Skeletal muscle cell (primary cell): ENCODE measurements at regions not wholly inside any gene's neighbourhood (a gene's known extent, or its start where the extent isn't known, plus 50 kb on each side); places are given as distances from the start of the nearest gene placed in this dataset.

Experiments used
- DNase-seq: peaks from one replicate; pipeline ENCODE4 v3.0.0-alpha.2; 2010; ENCODE audit warnings: low read depth
- H3K4me3 ChIP-seq: 2 replicates; pipeline ENCODE4 v1.5.1; 2011; ENCODE audit warnings: low read depth, mild to moderate bottlenecking, control low read depth, low read length, moderate library complexity

GRCh38 chr6:147837540-147837939, 329.1 kb downstream of the SAMD5 start:
- no peak overlapping the region for H3K4me3 ChIP-seq
- DNase-seq, result no peak

- no peak for DNase-seq
These were observed 331.5 kb downstream of the SAMD5 start for GRCh38 chr6:147839708-147840610.

GRCh38 chr6:147841547-147842148, 333.2 kb downstream of the SAMD5 start:
- H3K4me3 ChIP-seq, result no peak overlapping the region
- DNase-seq, result no peak

More at GRCh38 chr6:147839708-147840610, 331.5 kb downstream of the SAMD5 start:
- no peak overlapping the region for H3K4me3 ChIP-seq

DNA sequence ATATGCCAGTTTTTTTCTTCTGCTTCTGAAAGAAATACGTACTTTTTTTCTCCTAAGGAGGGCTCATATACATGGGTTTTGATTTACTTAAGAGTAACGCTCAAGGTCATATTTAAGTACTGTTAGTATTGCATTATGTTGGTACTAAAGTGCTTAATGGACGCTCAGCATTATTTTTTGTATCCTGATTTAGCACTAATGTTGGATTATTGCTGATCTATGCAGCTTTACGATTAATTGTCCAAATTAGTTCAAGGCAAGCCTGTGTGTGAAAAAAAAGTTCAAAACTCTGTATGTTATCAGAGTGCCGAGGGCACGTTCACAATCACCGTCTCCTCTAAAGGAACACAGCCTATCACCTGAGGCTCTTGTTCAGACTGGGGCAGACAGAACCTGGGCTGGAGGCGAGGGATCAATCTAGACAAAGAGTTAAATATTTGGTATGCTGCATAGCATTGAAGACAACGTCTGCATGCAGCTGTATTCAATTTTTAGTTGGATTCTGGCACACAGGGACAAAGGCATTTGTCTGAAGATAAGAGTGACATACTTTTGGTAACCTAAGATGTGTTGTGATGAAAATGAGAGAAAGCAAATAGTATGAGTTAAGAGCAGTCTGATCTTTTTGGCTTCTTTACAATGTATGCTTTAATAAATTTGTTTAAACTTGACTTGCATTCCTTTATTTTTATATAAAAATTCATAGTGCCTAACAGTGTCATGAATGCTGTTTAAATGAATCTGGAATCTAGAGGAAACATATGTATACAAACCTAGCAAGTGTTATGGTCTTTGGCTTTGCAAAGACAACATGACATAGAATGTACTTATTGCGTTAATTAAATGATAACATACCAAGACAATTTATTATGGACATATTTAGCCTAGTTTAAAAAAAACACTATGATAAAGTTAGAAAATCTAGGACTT, 341.2 kb downstream of the SAMD5 start:
- no peak for DNase-seq
- H3K4me3 ChIP-seq, result no peak overlapping the region

DNA sequence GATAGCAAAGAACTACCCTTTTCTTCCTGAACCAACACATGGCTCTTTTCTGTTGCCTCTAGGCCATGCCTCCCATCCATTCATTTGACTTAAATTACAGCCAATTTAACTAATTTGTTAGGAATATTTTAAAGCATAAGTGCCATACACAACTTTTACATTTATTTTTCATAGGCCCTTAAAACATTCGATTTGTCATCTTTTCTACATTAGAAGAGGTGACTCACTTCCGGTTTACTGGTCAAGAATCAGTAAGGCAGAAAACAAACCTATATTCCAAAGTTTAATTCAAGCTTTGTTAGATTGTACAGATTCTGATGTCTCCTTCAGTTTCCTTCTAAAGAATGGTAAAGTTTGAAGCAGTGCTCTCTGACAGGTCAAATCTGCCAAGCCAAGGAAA, 344.3 kb downstream of the SAMD5 start:
- no peak overlapping the region for H3K4me3 ChIP-seq
- no peak for DNase-seq

- H3K4me3 ChIP-seq, result no peak overlapping the region
These were observed 345.1 kb downstream of the SAMD5 start for GRCh38 chr6:147853574-147853973.

GRCh38 chr6:147855803-147856482, 347.5 kb downstream of the SAMD5 start:
- DNase-seq, result no peak
- H3K4me3 ChIP-seq, result no peak overlapping the region

More at GRCh38 chr6:147853574-147853973, 345.1 kb downstream of the SAMD5 start:
- DNase-seq, result no peak

DNA sequence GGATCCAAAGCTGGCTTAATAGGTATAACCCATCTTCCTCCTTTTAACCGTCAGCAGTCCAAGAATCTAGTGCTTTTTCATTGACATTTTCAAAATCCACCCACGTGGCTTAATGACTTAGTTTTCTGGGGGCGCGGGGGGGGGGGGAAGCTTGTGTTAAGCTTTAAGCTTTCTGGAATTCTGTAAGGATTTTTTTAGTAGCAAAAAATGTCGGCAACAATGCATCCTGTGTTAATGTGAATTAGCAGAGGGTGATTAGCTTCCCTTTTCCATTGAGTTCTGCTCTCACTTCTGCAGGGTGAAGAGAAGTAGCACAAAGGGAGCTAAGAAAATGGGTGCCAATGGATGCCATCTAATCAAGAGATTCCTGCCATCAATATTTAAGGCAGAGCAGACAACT, 348.2 kb downstream of the SAMD5 start:
- H3K4me3 ChIP-seq, result no peak overlapping the region
- DNase-seq, result no peak

DNA sequence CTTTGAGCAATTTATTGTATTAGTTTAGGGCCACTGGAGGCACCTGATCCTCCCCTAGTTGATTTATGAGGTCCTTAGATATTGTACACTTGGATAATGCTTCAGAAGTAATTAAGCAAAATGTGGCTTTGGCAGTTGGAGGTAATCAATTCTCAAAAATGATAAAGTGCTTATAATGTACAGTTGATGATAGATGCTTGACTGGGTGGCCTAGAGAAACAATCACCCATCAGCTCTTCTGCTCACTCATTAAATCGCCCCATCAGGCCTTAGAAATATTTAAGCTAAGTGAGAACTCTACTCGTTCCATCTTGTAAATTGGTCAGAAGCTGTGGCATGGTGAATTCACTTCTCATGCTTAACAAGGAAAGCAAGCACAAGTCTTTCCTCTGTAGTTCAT, 349.9 kb downstream of the SAMD5 start:
- DNase-seq, result no peak
- H3K4me3 ChIP-seq, result no peak overlapping the region

DNA sequence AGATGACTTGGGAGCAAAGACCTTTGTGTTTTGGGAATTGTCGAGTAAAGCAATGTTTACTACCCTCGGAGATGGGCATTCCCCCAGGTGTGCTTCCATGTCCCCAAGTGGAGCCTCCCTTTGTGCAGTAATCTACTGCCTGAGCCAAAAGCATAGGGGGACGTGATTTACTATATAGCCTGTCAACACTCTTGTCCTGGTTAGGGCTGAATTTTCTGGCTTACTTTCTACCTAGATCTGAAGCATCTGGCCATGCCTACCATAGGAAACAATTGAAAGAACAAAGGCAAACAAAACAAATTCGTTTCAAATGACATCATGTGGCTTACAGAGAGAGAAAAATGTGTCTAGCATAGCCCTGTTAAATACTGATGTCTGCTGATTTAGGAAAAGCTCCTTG, 350.6 kb downstream of the SAMD5 start:
- H3K4me3 ChIP-seq, result no peak overlapping the region
- no peak for DNase-seq

- no peak overlapping the region for H3K4me3 ChIP-seq
- no peak for DNase-seq
These were observed 353.2 kb downstream of the SAMD5 start for GRCh38 chr6:147861696-147862095.

DNA sequence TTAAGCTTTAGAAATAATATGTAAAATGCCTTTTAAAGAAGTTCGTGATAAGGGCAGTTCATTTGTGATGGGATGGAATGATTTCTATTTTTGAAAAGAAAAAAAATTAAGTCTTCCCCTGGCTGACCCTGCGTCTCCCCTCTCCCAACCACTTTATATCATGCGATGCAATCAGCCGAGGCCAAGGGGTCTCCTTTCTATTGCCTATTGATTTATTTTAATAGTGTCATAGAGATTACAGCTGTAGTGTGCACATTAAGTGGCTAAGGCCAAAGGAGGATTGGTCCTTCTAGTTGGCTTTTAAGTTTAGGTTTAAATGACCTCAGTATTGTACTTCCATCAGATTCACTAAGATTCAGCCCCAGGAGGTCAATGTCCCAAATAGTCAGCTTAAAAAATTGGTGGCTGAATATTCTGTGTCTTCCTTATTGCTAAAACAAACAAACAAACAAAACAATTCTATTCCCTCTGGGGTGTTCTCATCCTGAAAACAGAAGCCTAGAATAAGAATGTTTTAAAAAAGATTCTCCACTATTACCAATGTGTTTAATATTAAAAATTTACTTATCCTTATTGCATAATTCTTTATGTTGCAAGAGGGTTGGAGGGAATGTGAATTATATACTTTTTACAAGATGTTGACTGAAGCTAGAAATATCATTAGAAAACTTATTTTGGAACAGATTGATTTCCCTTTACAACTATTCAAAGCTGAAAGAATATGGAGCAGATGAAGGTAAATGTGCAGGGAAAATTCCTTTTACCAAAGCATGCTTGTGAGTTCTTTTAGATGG, 359.1 kb downstream of the SAMD5 start:
- no peak overlapping the region for H3K4me3 ChIP-seq
- DNase-seq, result no peak

- DNase-seq, result no peak
- no peak overlapping the region for H3K4me3 ChIP-seq
These were observed 360.1 kb downstream of the SAMD5 start for GRCh38 chr6:147868427-147869190.

- no peak for DNase-seq
- H3K4me3 ChIP-seq, result no peak overlapping the region
These were observed 360.7 kb downstream of the SAMD5 start for GRCh38 chr6:147869201-147869600.

DNA sequence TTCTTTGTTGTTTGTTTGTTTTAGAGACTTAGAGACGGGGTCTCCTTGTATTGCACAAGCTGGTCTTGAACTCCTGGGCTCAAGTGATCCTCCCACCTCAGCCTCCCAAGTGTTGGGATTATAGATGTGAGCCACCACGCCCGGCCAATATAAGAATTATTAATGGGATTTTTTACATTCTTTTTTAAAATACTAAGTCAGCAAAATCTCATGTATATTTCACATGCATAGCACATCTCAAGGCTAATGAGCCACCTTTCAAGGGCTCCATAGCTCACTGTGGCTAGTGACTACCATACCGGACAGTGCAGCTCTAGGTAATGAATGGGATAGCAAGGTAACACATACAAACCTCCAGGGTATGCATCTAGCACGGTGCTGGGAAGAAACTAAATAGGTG, 361.4 kb downstream of the SAMD5 start:
- no peak overlapping the region for H3K4me3 ChIP-seq
- no peak for DNase-seq

DNA sequence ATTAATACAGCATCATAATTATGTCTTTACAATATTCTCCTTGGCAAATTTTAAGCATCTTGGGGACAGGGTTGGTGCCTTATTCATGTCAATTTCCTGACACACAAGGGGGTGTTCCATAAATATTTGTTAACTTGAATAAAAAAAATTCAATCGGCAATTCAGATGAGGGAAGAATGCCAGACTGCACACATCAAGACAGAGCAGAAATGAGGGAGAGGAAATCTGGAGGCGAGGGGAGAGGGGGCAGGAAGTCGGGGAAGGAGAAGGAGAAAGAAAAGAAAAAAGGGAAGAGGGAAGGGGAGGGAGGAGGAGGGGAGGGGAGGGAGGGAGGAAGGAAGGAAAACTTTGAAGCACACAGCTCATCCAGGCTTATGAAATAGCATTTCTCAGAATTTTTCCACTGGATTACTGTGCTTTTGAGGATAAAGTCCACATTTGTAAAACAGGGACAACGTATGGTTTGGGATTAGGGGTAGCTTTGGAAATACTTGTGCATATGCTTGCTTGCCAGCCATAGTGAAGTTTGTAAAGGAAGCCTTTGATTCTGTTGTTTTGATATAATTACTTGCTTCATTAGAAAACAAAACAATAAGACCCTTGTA, 362.1 kb downstream of the SAMD5 start:
- no peak for DNase-seq
- H3K4me3 ChIP-seq, result no peak overlapping the region

DNA sequence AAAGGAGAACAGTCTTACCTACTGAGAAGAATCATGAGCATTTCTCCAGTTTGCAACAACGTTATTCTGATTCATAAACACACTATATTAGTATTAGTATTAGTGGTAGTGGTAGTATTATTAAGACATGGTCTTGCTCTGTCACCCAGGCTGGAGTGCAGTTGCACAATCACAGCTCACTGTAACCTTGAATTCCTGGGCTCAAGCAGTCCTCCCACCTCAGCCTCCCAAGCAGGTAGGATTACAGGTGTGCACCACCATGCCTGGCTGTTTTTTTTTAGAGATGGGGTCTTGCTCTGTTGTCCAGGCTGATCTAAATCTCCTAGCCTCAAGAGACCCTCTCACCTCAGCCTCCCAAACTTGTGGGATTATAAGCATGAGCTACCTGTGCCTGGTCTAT, 363.5 kb downstream of the SAMD5 start:
- no peak overlapping the region for H3K4me3 ChIP-seq
- no peak for DNase-seq

GRCh38 chr6:147873816-147874215, 365.3 kb downstream of the SAMD5 start:
- no peak overlapping the region for H3K4me3 ChIP-seq
- DNase-seq, result no peak
